GM21786 (cell line): ENCODE measurements at regions not wholly inside any gene's neighbourhood (a gene's known extent, or its start where the extent isn't known, plus 50 kb on each side); places are given as distances from the start of the nearest gene placed in this dataset.

Experiments used
- ATAC-seq: cut with Tn5 transposase; IDR thresholded peaks from one replicate; pipeline ENCODE4 v1.9.1; 2021; ENCODE audit not compliant: unreplicated experiment

- ATAC-seq = no peak
These were observed 290.5 kb downstream of the SHOX2 start for GRCh38 chr3:157815739-157816138.

GRCh38 chr3:157810924-157811718 is 295.1 kb downstream of the SHOX2 start:
- no peak for ATAC-seq

GRCh38 chr3:157807280-157807679 is 298.9 kb downstream of the SHOX2 start:
- no peak for ATAC-seq

DNA sequence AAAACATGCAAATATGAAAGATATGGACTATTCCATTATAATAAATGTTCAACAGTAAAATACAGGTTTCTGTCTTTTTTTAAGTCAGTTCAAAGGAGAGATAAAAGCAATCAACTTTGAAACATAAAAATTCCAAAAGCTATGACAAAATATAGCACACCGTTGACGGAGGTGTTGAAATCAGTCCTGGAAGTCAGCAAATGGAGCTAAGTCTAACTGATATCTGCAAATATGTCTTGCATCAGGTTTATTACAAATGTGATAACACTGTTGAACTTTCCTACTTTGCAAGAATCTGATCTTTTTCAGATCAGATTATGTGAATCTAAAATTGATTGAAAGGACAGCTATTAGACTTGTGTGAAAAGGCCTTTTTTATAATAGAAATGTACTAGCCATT is 300.7 kb downstream of the SHOX2 start:
- no peak for ATAC-seq

GRCh38 chr3:157794771-157795170 is 291.6 kb upstream of the VEPH1 start:
- ATAC-seq = no peak

DNA sequence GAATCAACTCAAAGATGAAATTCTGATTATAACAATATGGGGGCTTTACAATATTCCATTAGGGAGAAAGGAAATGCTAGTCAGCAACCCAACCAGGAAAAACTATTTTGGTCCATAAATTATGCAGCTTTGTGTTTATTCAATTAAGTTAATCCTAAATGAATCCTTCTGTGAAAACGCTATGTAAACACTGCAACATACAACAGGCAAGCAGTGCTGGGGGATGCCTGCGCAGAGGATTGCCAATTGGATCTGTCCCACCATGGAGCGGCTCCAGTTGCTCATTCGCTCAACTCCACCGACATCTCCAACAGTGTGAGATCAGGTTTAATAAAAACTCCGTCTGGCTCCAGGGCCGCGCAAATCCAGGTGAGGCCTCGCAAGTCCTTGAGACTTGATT is 290.5 kb upstream of the VEPH1 start:
- ATAC-seq = no peak

- ATAC-seq = no peak
These were observed 285.9 kb upstream of the VEPH1 start for GRCh38 chr3:157789162-157789561.

GRCh38 chr3:157786618-157787017 is 283.4 kb upstream of the VEPH1 start:
- no peak for ATAC-seq

GRCh38 chr3:157786211-157786610 is 283.0 kb upstream of the VEPH1 start:
- no peak for ATAC-seq

- no peak for ATAC-seq
These were observed 282.0 kb upstream of the VEPH1 start for GRCh38 chr3:157785102-157785826.

GRCh38 chr3:157782236-157782635 is 279.0 kb upstream of the VEPH1 start:
- no peak for ATAC-seq

- ATAC-seq = no peak
These were observed 273.6 kb upstream of the VEPH1 start for GRCh38 chr3:157776861-157777260.

DNA sequence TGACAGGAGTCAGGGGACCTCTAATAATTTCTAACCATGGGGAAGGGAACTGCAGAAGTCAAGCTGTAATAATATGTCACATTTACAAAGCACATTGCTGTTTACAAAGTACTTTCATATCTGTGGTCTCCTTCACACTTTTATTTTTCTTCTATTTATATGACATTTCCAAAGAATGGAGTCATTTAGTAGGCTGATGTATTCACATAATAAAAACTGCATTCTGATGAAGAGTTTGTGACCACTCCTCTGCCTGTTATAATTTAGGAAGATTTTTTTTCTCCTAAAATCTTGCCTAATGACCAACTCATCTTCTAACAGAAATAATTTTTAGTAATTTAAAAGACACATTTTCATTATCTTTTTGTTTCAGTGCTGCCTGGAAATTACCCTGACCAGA is 272.2 kb upstream of the VEPH1 start:
- no peak for ATAC-seq

- ATAC-seq = no peak
These were observed 266.2 kb upstream of the VEPH1 start for GRCh38 chr3:157769378-157769777.

GRCh38 chr3:157767607-157768006 is 264.4 kb upstream of the VEPH1 start:
- no peak for ATAC-seq

DNA sequence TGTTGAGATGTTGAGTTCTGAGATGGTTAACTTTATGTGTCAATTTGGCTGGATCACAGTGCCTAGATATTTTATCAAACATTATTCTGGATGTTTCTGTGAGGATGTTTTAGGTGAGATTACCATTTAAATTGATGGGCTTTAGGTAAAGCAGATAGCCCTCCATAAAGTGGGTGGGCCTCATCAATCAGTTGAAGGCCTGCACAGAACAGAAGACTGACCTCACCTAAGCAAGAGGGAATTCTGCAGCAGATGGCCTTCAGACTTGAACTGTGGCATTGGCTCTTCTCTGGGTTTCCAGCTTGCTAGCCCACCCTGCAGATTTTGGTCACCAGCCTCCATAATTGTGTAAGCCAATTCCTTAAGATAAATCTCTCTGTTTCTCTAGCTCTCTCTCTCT is 260.4 kb upstream of the VEPH1 start:
- no peak for ATAC-seq

DNA sequence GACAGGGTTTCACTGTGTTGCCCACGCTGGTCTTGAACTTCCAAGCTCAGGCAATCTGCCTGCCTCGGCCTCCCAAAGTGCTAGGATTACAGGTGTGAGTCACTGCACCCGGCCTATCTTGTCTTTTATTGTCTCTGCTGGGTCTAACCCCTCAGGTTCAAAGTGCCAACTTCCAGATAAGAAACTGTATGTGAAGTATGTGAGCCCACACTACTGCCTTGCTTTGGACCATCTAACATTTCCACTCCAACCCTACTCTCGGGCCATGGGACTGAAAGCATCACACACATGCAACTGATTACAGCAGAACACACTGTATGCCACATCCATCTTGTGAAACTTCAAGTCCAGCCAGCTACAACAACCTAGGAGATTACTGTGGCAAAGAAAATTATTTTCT is 256.1 kb upstream of the VEPH1 start:
- no peak for ATAC-seq

DNA sequence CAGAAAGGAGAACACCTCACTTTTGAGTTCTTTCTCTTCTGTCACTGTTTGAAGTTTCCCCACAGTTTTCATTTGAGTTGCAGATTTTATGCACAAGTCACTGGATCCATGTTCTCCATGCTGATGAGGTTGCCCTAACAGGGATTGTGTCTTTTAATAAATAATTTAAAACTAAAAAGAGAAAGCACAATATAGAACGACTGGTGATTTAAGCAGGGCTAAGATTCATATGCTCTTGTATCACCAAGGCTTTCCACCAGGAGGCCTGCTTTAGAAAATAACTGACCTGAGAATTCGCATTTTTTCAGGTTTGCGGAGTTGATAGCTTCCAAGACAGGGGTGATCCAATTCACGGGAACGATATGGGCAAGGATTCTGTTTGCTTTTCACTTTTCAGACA is 252.0 kb upstream of the VEPH1 start:
- ATAC-seq = no peak

DNA sequence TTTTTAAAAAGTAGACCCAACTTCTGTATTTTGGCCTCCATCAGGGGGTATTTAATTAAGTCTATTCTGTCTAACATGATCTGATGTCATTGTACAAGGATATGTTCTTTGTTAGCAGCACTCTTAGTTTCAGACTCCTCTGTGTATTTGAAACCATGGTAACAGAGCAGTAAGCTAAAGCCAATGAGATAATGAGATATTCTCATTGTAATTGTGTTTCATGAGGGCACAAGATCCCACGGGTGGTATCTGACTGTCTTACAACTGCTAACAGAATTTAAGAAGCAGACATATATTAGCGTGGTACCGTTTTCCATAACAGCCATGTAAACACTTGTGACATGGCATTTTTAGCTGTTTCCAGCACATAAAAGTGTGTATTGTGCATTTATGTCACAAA is 251.2 kb upstream of the VEPH1 start:
- ATAC-seq = no peak

DNA sequence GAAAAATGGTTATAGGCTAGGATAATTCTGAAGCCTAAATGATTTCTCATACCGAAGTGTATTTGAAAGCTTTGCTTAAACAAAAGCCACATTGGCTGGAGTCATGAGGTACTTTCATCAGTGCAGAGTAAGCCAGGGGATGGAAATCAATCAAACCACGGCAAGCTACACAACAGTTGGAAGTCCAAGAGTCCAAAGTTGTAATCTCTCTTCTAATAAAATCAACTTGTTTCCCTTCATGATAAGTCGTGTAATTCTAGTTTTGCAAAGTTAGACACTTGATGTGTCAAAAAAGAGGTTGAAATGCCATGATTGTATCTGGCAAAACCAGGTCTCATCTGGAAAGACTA is 250.5 kb upstream of the VEPH1 start:
- no peak for ATAC-seq

DNA sequence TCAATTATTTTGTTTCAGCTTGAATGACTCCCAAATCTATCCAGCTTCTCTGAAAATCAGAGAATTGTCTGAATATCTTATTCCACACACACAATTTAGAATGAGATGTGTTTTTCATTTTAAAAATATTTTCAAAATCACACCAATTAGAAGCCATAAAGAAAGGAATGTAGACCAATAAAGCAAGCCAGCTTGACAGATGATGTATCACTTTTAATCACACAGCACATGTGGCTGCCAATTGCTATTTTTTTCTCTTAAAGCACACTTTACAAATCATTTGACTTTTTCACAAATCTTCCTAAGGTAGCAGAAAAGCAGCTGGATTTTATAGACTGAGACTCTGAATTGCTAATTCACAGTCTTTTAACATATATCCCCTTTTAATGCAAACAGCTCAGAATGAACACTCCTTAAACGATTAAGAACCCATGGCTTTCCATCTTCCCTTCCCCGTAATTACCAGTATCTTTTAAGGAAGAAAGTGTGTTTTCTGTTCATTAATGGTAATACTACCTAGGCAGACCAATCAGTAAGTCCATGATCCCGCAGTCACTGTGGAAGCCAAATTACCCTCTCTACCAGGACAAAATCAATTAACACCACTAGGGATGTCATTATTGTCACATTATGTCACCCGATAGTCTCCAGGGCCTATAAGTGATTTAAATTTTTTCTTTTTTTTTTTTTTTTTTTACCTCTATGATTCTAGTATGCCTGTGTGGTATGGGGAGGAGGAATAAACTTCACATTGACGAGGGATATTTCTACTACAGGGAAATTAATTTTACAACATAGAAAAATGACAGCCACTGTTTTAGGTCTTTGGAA is 250.0 kb upstream of the VEPH1 start:
- no peak for ATAC-seq

GRCh38 chr3:157752554-157752953 is 249.3 kb upstream of the VEPH1 start:
- no peak for ATAC-seq
